HFF-Myc (cell line): ENCODE measurements at regions not wholly inside any gene's neighbourhood (a gene's known extent, or its start where the extent isn't known, plus 50 kb on each side); places are given as distances from the start of the nearest gene placed in this dataset.

ENCODE experiments used
- DNase-seq: peaks from one replicate; pipeline ENCODE4 v3.0.0-alpha.2; 2011; ENCODE audit warnings: low read depth; ENCODE audit errors: extremely low read depth
- H3K4me3 ChIP-seq: replicated peaks from 2 replicates; pipeline ENCODE4 v1.5.1; 2011; ENCODE audit warnings: low read depth, mild to moderate bottlenecking, control low read depth, low read length
- TF ChIP-seq, protein P1 (sequence below): IDR thresholded peaks from 2 replicates; pipeline ENCODE4 v1.5.1; 2012; ENCODE audit warnings: mild to moderate bottlenecking, low read depth, low read length, control low read depth; ENCODE audit errors: missing control alignments

DNA sequence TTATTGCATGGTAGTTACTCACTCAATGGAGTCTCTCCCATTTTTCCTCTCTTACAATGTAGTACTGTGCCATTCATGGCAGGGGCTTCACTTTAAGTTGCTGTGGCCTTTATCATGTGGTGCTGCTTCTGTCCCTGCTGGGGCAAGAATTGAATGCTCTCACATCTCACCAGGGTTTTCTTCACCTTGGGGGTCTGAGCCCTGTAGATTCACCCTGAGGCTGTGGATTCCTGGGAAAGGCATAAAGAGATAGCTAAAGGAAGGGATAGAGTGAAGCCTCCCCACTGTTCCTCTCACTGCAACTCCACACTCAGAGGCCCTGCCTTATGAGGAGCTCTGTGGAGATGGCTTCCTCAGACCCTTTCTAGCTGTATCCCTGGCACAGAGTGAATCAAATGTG lies 178.5 kb upstream of the GOT2 start:
- TF ChIP-seq, protein P1, sequence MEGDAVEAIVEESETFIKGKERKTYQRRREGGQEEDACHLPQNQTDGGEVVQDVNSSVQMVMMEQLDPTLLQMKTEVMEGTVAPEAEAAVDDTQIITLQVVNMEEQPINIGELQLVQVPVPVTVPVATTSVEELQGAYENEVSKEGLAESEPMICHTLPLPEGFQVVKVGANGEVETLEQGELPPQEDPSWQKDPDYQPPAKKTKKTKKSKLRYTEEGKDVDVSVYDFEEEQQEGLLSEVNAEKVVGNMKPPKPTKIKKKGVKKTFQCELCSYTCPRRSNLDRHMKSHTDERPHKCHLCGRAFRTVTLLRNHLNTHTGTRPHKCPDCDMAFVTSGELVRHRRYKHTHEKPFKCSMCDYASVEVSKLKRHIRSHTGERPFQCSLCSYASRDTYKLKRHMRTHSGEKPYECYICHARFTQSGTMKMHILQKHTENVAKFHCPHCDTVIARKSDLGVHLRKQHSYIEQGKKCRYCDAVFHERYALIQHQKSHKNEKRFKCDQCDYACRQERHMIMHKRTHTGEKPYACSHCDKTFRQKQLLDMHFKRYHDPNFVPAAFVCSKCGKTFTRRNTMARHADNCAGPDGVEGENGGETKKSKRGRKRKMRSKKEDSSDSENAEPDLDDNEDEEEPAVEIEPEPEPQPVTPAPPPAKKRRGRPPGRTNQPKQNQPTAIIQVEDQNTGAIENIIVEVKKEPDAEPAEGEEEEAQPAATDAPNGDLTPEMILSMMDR = no peak
- DNase-seq = no peak
- H3K4me3 ChIP-seq = no peak overlapping the region

DNA sequence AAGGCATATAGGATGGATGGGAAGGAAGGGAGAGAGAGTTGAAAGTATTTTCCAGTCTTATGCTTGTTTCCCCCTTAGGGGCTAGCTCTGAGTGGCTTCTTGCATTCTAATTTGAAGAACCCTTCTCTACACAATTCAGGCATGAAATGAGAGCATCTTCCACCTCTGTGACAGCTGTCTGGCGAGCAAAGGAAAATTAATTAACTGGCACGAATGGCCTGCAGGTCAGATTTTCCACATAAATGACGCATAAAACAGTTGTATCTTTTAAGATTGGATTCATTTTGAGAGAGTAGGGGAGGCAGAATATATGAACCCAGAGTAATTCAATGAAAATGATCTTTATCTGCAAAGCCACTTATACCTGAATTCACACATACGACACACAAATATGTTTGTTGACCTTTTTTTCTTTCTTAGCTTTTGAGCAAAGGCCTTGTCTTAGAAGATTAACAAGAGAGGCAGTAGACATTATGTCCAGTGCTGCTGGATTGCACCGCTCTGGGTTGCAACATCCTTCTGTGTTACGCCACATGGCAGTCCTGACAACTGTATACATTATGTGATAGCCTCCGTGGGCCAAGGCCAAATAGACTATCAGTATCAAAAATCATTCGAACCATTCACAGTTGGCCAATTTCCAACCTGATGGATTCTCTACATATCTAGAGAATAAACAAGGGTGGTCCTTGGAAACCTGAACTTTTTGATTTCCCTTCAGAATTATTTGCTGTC lies 173.0 kb upstream of the GOT2 start:
- DNase-seq = no peak
- TF ChIP-seq, protein P1 = no peak
- H3K4me3 ChIP-seq = no peak overlapping the region

DNA sequence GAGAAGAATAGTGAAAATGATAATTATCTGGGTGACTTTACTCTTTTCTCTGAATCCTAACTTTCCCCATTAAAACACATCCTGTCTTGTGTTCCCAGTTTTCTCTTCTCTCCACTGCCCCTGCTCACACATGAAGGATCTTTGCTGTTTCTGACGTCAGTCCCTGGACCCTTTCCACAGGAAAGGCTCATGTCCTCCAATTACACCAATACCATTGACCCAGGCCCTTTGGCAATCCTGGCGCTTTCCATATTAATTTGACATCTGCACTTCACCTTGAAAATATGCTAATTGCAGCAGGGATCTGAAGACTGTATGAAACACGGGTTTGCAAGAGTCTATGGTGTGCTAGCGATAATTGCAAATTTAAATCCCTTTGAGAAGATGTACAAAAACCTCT lies 170.2 kb upstream of the GOT2 start:
- H3K4me3 ChIP-seq = no peak overlapping the region
- no peak for DNase-seq
- TF ChIP-seq, protein P1 = no peak

DNA sequence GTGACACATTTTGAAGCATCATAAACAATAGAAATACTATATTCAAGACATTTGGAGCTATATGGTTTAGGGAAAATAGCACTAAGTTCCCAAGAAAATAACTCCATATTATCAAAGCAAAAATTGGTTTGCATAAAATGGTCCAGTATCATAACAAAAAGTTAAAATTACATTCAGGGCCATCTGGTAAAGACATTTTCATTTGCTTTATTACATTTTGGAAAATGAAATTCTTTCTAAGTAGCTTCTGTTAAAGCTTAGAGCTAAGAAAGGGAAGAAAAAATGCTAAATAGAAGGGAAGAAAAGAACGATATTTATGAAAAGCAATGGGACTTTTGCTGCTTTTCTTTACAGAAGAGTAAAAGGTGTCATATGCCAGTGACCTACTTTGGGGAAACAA lies 155.4 kb upstream of the GOT2 start:
- TF ChIP-seq, protein P1 = no peak
- no peak overlapping the region for H3K4me3 ChIP-seq
- no peak for DNase-seq

DNA sequence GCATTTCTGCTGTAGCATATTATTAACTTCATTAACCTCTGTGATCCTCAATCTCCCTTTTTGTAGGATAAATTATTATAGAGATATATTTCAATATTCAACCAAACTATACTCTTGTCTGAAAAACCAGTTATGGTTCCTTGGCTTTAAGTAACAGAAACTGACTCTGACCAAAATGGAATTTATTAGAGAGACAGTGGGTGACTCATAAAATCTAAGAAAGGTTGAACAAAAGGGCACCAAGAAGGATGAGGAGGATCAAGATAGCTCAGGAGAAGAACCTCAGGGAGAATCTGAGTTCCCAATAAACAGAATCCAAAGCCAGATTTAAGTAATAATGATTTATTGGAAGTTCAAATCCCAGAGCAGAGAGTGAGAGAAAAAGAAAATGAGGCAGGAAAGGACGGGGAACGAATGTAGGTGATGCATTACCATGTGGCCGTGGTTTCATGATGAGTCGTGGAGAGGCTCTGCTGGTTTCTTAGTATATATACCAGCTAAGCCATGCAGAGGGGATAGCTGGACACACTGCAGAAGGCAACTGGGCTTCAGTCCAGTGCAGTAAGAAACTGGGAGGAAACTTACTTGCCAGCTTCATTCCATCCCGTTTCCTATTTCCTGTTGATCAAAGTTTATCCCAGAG lies 151.5 kb upstream of the GOT2 start:
- no peak overlapping the region for H3K4me3 ChIP-seq
- TF ChIP-seq, protein P1 = no peak
- no peak for DNase-seq

DNA sequence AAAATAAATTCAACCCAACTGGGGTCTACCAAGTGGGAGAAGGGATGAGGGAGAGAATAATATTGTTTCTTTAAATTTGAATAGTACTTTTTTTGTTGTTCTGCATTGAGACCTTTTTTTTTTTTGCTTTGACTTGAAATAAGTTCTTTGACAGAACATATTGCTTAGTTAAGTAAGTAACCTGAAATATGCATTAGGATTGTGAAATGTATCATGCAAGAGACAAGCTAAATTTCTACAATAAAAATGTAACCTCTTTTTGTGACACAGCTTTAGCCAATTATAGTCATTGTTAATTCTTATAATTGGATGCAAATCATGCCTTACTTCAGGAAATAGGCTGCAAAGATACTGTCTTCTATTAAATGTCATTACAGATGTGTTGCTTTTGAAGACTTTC lies 150.0 kb upstream of the GOT2 start:
- TF ChIP-seq, protein P1 = no peak
- no peak overlapping the region for H3K4me3 ChIP-seq
- no peak for DNase-seq
